Panc1 (cell line): ENCODE measurements at regions not wholly inside any gene's neighbourhood (a gene's known extent, or its start where the extent isn't known, plus 50 kb on each side); places are given as distances from the start of the nearest gene placed in this dataset.

Source experiments
- ATAC-seq: fragments of 200-7000 bp; cut with Tn5 transposase; 2 replicates; pipeline ENCODE4 v1.9.1; 2020; ENCODE audit warnings: mild to moderate bottlenecking, moderate library complexity
- BruUV-seq: library from RNA; stranded (reverse); fragments of 400-500 nt; replicated peaks from 2 replicates; lab custom pipeline; 2021; lab: Mats Ljungman, UMichigan
- CTCF ChIA-PET: fragments of 300-600 bp; sonication (Branson Sonifier 250); formaldehyde crosslinking; loops from one replicate; lab custom pipeline; 2022; ENCODE audit warnings: antibody characterized with exemption; lab: Charles Lee
- POLR2A ChIA-PET: fragments of 300-600 bp; sonication (Branson Sonifier 250); formaldehyde crosslinking; loops from one replicate; lab custom pipeline; 2022; ENCODE audit warnings: antibody characterized with exemption; lab: Charles Lee
- DNase-seq: peaks from one replicate; pipeline ENCODE4 v3.0.0-alpha.2; 2010; ENCODE audit warnings: low read depth, low spot score
- H3K27ac ChIP-seq: 2 replicates; pipeline ENCODE4 v1.5.1; 2011; ENCODE audit warnings: mild to moderate bottlenecking, low read length, inconsistent platforms
- H3K27me3 ChIP-seq: fragments of 200-500 bp; sonication (Bioruptor generic); 2 replicates; pipeline ENCODE4 v1.6.0; 2014; ENCODE audit warnings: low read length, inconsistent platforms; ENCODE audit not compliant: control insufficient read depth, insufficient read depth
- H3K36me3 ChIP-seq: fragments of 200-500 bp; sonication (Bioruptor generic); 2 replicates; pipeline ENCODE4 v1.5.1; 2014; ENCODE audit warnings: inconsistent platforms, mild to moderate bottlenecking, low read length, moderate library complexity; ENCODE audit not compliant: control insufficient read depth, insufficient read depth
- H3K4me1 ChIP-seq: 2 replicates; pipeline ENCODE4 v1.5.1; 2011; ENCODE audit warnings: inconsistent platforms, mild to moderate bottlenecking, low read length, moderate library complexity; ENCODE audit not compliant: control insufficient read depth, insufficient read depth
- H3K4me3 ChIP-seq, 2 experiments: 2 replicates each; pipeline ENCODE4 v1.5.1; 2011 to 2012; ENCODE audit warnings: low read depth in 2 of 2, low read length in 2 of 2, mild to moderate bottlenecking in 2 of 2, inconsistent platforms in 1 of 2, moderate library complexity in 1 of 2
- H3K9me3 ChIP-seq: fragments of 200-500 bp; sonication (Bioruptor generic); 2 replicates; pipeline ENCODE4 v1.5.1; 2014; ENCODE audit warnings: low read depth, mild to moderate bottlenecking, inconsistent platforms, low read length, moderate library complexity; ENCODE audit not compliant: control insufficient read depth, insufficient read depth
- POLR2AphosphoS5 ChIP-seq: IDR thresholded peaks from 2 replicates; pipeline ENCODE4 v1.6.1; 2012; ENCODE audit warnings: mild to moderate bottlenecking, low read depth, low read length, moderate library complexity
- SIN3A ChIP-seq: IDR thresholded peaks from 2 replicates; pipeline ENCODE4 v1.6.1; 2012; ENCODE audit warnings: low read depth, mild to moderate bottlenecking, low read length, moderate library complexity, borderline replicate concordance; ENCODE audit not compliant: insufficient read depth
- TCF7L2 ChIP-seq: IDR thresholded peaks from 2 replicates; pipeline ENCODE4 v1.6.1; 2011; ENCODE audit warnings: mild to moderate bottlenecking, low read depth, low read length, inconsistent platforms
- in situ Hi-C: cut with HindIII; loops from 2 replicates; pipeline ENCODE4 v1.10.0; 2016; ENCODE audit warnings: low sequenced_read_pairs, low pct_unique_long_range_greater_than_20kb
- intact Hi-C: fragments of 100-400 bp; cut with micrococcal nuclease; formaldehyde crosslinking; loops from one replicate; pipeline ENCODE4 v1.10.0; 2022; ENCODE audit not compliant: unreplicated experiment
- TF ChIP-seq, protein P1 (sequence below): fragments of 450-650 bp; IDR thresholded peaks from 2 replicates; pipeline ENCODE4 v1.5.1; 2017; ENCODE audit warnings: mild to moderate bottlenecking
- TF ChIP-seq, protein P2 (sequence below), 2 experiments: IDR thresholded peaks; 2 replicates each; pipeline ENCODE4 v1.6.1; 2011 to 2012; ENCODE audit warnings: low read depth in 2 of 2, control low read depth in 1 of 2, low read length in 1 of 2, mild to moderate bottlenecking in 1 of 2, moderate library complexity in 1 of 2; ENCODE audit not compliant: insufficient read depth in 1 of 2

DNA sequence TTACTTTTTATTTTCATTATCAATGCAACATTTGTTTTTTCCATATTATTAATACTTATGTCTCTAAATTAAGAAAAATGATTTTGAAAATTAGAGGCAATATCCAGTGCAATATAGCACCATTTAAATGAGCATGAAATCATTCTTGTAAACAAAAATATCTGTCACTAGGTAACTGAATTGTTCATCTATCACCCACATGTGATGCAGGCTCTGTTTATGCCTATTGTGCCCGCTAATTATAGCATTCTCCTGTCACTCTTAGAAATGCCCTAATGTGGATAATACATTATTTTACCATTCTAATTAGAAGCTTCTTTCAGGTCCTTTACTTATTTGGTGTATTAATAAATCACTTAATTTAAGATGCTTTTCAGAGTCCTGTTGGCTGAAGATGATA, 1332.4 kb downstream of the AACS start:
- no peaks in the 10 kb centered on the region for H3K27me3 ChIP-seq
- DNase-seq (no peak), ATAC-seq (no peak)
- TF ChIP-seq POLR2AphosphoS5 (no peak), TCF7L2 (no peak), SIN3A (no peak)
- TF ChIP-seq, protein P1, sequence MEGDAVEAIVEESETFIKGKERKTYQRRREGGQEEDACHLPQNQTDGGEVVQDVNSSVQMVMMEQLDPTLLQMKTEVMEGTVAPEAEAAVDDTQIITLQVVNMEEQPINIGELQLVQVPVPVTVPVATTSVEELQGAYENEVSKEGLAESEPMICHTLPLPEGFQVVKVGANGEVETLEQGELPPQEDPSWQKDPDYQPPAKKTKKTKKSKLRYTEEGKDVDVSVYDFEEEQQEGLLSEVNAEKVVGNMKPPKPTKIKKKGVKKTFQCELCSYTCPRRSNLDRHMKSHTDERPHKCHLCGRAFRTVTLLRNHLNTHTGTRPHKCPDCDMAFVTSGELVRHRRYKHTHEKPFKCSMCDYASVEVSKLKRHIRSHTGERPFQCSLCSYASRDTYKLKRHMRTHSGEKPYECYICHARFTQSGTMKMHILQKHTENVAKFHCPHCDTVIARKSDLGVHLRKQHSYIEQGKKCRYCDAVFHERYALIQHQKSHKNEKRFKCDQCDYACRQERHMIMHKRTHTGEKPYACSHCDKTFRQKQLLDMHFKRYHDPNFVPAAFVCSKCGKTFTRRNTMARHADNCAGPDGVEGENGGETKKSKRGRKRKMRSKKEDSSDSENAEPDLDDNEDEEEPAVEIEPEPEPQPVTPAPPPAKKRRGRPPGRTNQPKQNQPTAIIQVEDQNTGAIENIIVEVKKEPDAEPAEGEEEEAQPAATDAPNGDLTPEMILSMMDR, result no peak
- TF ChIP-seq, protein P2, sequence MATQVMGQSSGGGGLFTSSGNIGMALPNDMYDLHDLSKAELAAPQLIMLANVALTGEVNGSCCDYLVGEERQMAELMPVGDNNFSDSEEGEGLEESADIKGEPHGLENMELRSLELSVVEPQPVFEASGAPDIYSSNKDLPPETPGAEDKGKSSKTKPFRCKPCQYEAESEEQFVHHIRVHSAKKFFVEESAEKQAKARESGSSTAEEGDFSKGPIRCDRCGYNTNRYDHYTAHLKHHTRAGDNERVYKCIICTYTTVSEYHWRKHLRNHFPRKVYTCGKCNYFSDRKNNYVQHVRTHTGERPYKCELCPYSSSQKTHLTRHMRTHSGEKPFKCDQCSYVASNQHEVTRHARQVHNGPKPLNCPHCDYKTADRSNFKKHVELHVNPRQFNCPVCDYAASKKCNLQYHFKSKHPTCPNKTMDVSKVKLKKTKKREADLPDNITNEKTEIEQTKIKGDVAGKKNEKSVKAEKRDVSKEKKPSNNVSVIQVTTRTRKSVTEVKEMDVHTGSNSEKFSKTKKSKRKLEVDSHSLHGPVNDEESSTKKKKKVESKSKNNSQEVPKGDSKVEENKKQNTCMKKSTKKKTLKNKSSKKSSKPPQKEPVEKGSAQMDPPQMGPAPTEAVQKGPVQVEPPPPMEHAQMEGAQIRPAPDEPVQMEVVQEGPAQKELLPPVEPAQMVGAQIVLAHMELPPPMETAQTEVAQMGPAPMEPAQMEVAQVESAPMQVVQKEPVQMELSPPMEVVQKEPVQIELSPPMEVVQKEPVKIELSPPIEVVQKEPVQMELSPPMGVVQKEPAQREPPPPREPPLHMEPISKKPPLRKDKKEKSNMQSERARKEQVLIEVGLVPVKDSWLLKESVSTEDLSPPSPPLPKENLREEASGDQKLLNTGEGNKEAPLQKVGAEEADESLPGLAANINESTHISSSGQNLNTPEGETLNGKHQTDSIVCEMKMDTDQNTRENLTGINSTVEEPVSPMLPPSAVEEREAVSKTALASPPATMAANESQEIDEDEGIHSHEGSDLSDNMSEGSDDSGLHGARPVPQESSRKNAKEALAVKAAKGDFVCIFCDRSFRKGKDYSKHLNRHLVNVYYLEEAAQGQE (IDR thresholded peaks at IDR 0.05; ENCODE audit: insufficient read depth in 1 of 2, low read depth in 2 of 2, low read length in 1 of 2), result no peak
- no peaks in the 10 kb centered on the region for H3K9me3 ChIP-seq
- no peaks in the 10 kb centered on the region for H3K36me3 ChIP-seq
- ChIA-PET POLR2A (no interaction called here), CTCF (no interaction called here)
- no TSS peak for BruUV-seq
- no peak overlapping the region for H3K4me3 ChIP-seq
- in situ Hi-C loops (no loop called here), intact Hi-C loops (no loop called here)
- H3K27ac ChIP-seq, result no peak overlapping the region
- no peaks in the 10 kb centered on the region for H3K4me1 ChIP-seq

DNA sequence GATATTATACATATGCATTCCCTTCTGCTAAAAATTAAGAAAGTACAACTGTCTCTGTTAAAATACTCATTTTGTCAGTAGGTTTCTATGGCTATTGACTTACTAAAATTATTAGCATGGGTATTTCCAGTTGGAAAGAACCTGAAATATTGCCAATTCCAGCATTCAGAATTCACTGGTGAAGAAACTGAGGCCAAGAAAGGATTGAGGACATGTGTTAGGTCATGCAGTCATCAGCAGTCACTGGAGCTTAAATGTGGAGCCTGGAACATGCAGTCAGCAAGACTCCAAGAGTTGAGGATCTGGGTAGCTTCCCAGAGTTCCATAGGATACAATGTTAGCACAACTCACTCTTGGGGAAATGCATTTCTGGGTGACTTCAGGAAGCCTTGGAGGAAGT, 1335.6 kb downstream of the AACS start:
- Histone ChIP-seq H3K4me3 (no peak overlapping the region), H3K9me3 (no peaks in the 10 kb centered on the region), H3K27ac (no peak overlapping the region), H3K36me3 (no peaks in the 10 kb centered on the region), H3K27me3 (no peaks in the 10 kb centered on the region), H3K4me1 (no peaks in the 10 kb centered on the region)
- intact Hi-C loops, result no loop called here
- no peak for ATAC-seq
- TF ChIP-seq, protein P1, result no peak
- TF ChIP-seq POLR2AphosphoS5 (no peak), TCF7L2 (no peak), SIN3A (no peak)
- TF ChIP-seq, protein P2 (IDR thresholded peaks at IDR 0.05; ENCODE audit: insufficient read depth in 1 of 2, low read depth in 2 of 2, low read length in 1 of 2), result no peak
- CTCF ChIA-PET, result no interaction called here
- no TSS peak for BruUV-seq
- POLR2A ChIA-PET, result no interaction called here
- in situ Hi-C loops, result no loop called here
- DNase-seq, result no peak
